Naive thymus-derived CD8-positive, alpha-beta T cell (primary cell): ENCODE measurements at regions not wholly inside any gene's neighbourhood (a gene's known extent, or its start where the extent isn't known, plus 50 kb on each side); places are given as distances from the start of the nearest gene placed in this dataset.

Experiments used
- ATAC-seq, 2 donors: fragments of 150-1000 bp; cut with Tn5 transposase in 1 of 2; sonication (Bioruptor Pico), chemical (Tn5 transposase) in 1 of 2; 1 replicate in 1 of 2; 2 replicates in 1 of 2; pipeline ENCODE4 v1.10.0; 2021; ENCODE audit warnings: mild to moderate bottlenecking in 2 of 2, moderate library complexity in 2 of 2
- POLR2A ChIA-PET: fragments of 350-600 bp; sonication (Branson Sonifier 250); formaldehyde crosslinking; loops from one replicate; lab custom pipeline; 2021; ENCODE audit warnings: antibody characterized with exemption; lab: Charles Lee
- DNase-seq, 10 donors: peaks; one replicate each; pipeline versions ENCODE4 v3.0.0 to v3.0.0-alpha.2; 2020 to 2022
- H3K27ac Mint-ChIP-seq, 10 donors: one replicate each; pipeline ENCODE4 v1.8.0; 2020 to 2022; ENCODE audit warnings: mild to moderate bottlenecking in 10 of 10, mixed read lengths in 10 of 10, moderate library complexity in 4 of 10, inconsistent platforms in 1 of 10
- H3K27me3 Mint-ChIP-seq, 5 donors: one replicate each; pipeline ENCODE4 v1.8.0; 2021 to 2022; ENCODE audit warnings: mixed read lengths in 5 of 5
- H3K36me3 Mint-ChIP-seq, 3 donors: one replicate each; pipeline ENCODE4 v1.8.0; 2020 to 2022; ENCODE audit warnings: mixed read lengths in 3 of 3, mild to moderate bottlenecking in 2 of 3, inconsistent platforms in 1 of 3
- H3K4me1 Mint-ChIP-seq, 4 donors: one replicate each; pipeline ENCODE4 v1.8.0; 2021 to 2022; ENCODE audit warnings: mixed read lengths in 4 of 4
- H3K4me3 Mint-ChIP-seq, 10 donors: one replicate each; pipeline ENCODE4 v1.8.0; 2020 to 2022; ENCODE audit warnings: mild to moderate bottlenecking in 10 of 10, mixed read lengths in 10 of 10, moderate library complexity in 6 of 10, inconsistent platforms in 1 of 10
- H3K9me3 Mint-ChIP-seq, 9 donors: one replicate each; pipeline ENCODE4 v1.8.0; 2020 to 2022; ENCODE audit warnings: mixed read lengths in 9 of 9, mild to moderate bottlenecking in 3 of 9, inconsistent platforms in 1 of 9, moderate library complexity in 1 of 9

DNA sequence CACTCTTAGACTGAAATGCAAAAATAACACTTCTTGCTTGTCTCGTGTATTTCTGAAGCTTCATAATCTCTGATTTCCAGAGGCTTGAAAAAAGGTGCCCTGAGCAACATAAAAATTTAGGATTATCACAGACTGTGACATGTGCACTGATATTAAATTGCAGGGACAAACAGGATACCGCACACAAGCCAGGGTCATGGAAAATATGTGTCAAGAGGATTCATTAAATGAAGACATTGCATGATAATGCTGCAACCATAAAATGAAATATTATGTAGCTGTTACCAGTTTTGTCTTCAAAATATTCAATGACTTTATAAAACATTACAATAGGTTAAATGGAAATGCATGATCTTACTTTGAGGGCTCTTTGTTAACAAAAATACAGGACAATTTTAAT lies 328.0 kb downstream of the KCTD8 start:
- no peaks in the 10 kb centered on the region for H3K36me3 Mint-ChIP-seq
- no peaks in the 10 kb centered on the region for H3K27me3 Mint-ChIP-seq
- H3K4me3 Mint-ChIP-seq = no peak overlapping the region
- POLR2A ChIA-PET = no interaction called here
- H3K9me3 Mint-ChIP-seq = peaks cover 0 to 12% (median 4%) of the 10 kb centered on the region in 9 donors
- ATAC-seq = no peak
- H3K4me1 Mint-ChIP-seq = no peaks in the 10 kb centered on the region
- DNase-seq = no peak
- H3K27ac Mint-ChIP-seq = no peak overlapping the region

DNA sequence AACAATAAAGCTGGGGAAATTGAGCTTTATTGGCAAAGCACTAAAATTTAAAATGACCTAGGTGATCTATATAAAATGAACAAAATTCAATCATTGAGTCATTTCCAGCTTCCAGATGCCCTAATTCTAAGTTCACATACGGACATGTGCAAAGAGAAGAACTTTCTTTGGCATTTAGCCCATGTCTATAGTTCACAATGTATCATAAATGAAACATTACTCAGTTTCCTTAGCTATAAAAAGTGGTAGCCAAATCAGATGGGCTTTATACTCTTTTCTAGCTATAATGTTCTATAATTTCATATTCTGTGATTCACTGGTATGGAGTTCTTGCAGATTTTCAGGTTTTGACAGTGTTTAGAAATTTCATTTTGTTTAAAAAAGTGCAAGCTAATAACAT lies 327.4 kb downstream of the KCTD8 start:
- H3K27ac Mint-ChIP-seq = no peak overlapping the region
- POLR2A ChIA-PET = no interaction called here
- no peak for ATAC-seq

More for the DNA sequence above, 327.4 kb downstream of the KCTD8 start:
- H3K36me3 Mint-ChIP-seq = no peaks in the 10 kb centered on the region
- peaks cover 0 to 12% (median 4%) of the 10 kb centered on the region in 9 donors for H3K9me3 Mint-ChIP-seq
- no peak overlapping the region for H3K4me3 Mint-ChIP-seq
- no peaks in the 10 kb centered on the region for H3K27me3 Mint-ChIP-seq
- no peak for DNase-seq
- no peaks in the 10 kb centered on the region for H3K4me1 Mint-ChIP-seq
